ENCODE measurements at regions not wholly inside any gene's neighbourhood (a gene's known extent, or its start where the extent isn't known, plus 50 kb on each side); places are given as distances from the start of the nearest gene placed in this dataset.
A peak's percentile ranks its signal among the peaks of the same experiment; 100 is the strongest.

GRCh38 chr13:26989957-26990713 lies 181.5 kb downstream of the USP12 start:
- H3K4me3 ChIP-seq (ENCODE audit: low read depth, low read length) = no peak overlapping the region
- no peak for TF ChIP-seq CTCF (IDR thresholded peaks at IDR 0.05; ENCODE audit: control insufficient read depth, extremely low read depth, insufficient read depth)
- no peak for DNase-seq (ENCODE audit: low read depth)

DNA sequence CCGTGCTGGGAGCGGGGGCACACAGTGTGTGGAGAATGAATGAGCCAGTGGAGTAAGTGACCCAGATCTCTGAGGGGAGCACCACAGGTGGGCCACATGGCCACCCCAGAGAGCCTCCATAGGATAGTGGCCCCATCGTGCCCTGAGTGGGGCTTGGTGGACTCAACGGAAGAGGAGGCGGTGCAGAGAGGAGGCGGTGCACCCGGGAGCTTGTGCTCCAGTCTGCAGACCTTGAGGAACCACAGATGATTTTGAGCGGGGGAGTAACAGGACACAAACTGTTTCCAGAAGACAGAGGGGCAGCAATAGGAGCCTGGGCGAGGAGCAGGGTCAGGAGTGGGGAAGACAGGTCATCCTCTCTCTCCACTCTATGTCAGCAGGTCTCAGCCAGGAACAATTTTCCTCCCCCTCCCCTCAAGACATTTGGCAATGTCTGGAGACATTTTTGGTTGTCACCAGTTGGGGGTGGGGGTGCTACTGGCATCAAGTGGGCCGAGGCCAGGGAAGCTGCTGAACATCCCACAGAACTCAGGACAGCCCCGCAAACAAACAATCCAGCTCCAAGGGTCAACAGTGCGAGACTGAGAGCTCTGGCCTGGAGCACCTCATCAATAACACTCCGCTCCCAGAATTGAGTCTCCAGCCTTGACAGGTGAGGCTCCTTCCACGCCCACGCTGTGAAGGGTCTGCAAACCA lies 182.2 kb downstream of the USP12 start:
- no peak for DNase-seq (ENCODE audit: low read depth)
- H3K4me3 ChIP-seq (ENCODE audit: low read depth, low read length) = no peak overlapping the region
- no peak for TF ChIP-seq CTCF (IDR thresholded peaks at IDR 0.05; ENCODE audit: control insufficient read depth, extremely low read depth, insufficient read depth)

DNA sequence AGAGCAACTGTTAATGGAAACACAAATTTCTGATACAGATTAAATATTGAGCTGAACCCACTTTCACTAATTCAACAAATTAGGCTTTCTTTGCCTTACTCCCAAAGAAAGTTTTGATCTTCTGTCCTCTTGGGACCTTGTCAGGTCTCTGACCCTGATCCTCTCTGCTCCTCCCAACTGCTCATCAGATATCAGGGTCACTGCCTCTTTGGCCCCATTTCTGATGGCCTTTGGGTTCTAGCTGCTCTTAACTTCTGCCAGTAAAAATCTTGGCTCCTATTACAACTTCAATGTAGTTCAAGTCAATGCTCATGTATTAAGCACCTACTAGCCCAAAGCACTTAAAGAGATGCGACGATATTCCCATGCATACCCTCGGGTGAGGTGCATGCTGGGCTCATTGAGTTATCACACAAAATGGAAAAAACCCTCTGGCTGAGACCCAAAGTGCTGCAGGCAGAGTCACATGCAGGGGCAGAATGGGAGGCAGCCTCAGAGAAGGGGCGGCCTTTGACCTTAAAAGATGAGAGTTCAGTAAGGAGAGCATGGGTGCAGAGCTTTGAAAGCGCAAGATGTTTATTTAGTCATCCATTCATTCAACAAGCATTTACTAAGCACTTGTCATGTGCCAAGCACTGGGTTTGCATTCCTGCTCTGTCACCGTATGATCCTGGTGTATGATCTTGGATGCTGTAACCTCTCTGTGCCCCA lies 183.4 kb downstream of the USP12 start:
- DNase-seq (ENCODE audit: low read depth) = no peak
- H3K4me3 ChIP-seq (ENCODE audit: low read depth, low read length) = no peak overlapping the region
- TF ChIP-seq CTCF (IDR thresholded peaks at IDR 0.05; ENCODE audit: control insufficient read depth, extremely low read depth, insufficient read depth) = no peak

DNA sequence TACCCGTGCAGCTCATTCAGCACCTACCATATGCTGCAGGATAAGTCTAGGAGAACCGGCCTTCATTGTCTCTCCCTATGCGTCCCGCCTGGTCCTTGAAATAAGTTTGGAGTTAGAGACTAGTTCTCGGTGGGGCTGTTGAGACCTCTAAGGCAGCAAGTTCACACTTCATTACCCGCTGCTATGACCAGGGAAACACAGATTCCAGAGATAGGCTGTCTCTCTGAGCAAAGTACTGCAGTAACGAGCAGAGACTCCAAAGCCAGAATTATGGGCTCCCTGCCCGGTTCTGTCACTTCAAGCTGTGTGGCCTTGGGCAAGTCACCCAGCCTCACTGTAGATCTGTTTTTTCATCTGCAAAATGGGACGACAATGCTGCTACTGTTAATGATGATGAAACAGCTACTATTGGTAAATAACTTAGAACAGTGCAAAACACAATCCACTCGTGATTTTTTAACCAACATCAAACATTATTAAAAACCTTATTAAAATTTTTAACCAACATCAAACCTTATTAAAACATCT lies 184.1 kb downstream of the USP12 start:
- no peak for TF ChIP-seq CTCF (IDR thresholded peaks at IDR 0.05; ENCODE audit: control insufficient read depth, extremely low read depth, insufficient read depth)
- no peak for DNase-seq (ENCODE audit: low read depth)

DNA sequence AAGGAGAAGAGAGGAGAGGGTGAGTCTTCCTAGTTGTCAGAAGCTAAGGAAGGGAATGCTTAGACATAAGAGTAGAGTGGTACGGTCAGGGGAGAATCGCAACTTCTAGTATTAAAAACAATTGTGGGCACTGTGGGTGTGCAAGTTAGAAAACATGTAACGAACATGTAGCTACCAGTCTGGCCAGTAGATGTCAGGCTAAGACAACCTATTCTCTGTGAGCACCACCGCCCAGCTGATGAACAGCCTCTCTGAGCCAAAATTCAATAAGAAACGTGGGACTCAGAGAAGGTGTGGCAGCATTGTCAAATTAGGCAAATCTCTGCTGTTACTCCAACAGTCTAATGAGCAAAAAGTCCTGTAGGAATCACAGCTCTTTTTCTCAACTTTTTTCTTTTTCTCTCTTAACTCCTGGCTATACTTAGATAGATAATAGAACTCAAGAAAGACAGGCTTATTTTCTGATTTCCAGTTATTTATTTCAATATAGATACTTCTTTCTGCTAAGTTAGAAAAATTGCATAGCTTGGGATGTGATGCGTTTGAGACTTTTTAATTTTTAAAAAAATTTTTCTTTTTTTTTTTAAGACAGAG lies 186.2 kb downstream of the USP12 start:
- peak; percentile 58 for DNase-seq (ENCODE audit: low read depth)
- no peak overlapping the region for H3K4me3 ChIP-seq (ENCODE audit: low read depth, low read length)
- peak; percentile 71 for TF ChIP-seq CTCF (IDR thresholded peaks at IDR 0.05; ENCODE audit: control insufficient read depth, extremely low read depth, insufficient read depth)

More for the DNA sequence above, 184.1 kb downstream of the USP12 start:
- H3K4me3 ChIP-seq (ENCODE audit: low read depth, low read length) = no peak overlapping the region

- DNase-seq (ENCODE audit: low read depth) = no peak
- no peak overlapping the region for H3K4me3 ChIP-seq (ENCODE audit: low read depth, low read length)
- no peak for TF ChIP-seq CTCF (IDR thresholded peaks at IDR 0.05; ENCODE audit: control insufficient read depth, extremely low read depth, insufficient read depth)
Measured at GRCh38 chr13:26984337-26984736, 187.3 kb downstream of the USP12 start.
